ENCODE measurements at regions not wholly inside any gene's neighbourhood (a gene's known extent, or its start where the extent isn't known, plus 50 kb on each side); places are given as distances from the start of the nearest gene placed in this dataset.

GRCh38 chr5:77847814-77848290, 71.7 kb upstream of the TBCA start:
- H3K27me3 ChIP-seq, result peaks cover 0 to 60% (median 4%) of the 10 kb centered on the region in 9 donors
- no peaks in the 10 kb centered on the region for H3K36me3 ChIP-seq

GRCh38 chr5:77847129-77847460, 71.0 kb upstream of the TBCA start:
- peaks cover 0 to 23% (median 6%) of the 10 kb centered on the region in 12 donors for H3K4me1 ChIP-seq
- intact Hi-C loops (cut with DNase I), result loop anchor here in 1 of 10 donors (10.0 kb wide), 1 partner anchor 202 kb away; no protein-coding TSS in a partner anchor
- DNase-seq, result no peak
- no peak for ATAC-seq
- no peak overlapping the region for H3K27ac ChIP-seq
- H3K36me3 ChIP-seq, result no peaks in the 10 kb centered on the region
- H3K27me3 ChIP-seq, result peaks cover 0 to 56% (median 4%) of the 10 kb centered on the region in 9 donors
- no peak overlapping the region for H3K4me3 ChIP-seq
- H3K9me3 ChIP-seq, result no peaks in the 10 kb centered on the region
- whole genome bisulfite sequencing, 4 donors, result 69 to 87% (median 80%) methylated on average over 8 to 9 of the region's 9 CpGs
- TF ChIP-seq, protein P1, sequence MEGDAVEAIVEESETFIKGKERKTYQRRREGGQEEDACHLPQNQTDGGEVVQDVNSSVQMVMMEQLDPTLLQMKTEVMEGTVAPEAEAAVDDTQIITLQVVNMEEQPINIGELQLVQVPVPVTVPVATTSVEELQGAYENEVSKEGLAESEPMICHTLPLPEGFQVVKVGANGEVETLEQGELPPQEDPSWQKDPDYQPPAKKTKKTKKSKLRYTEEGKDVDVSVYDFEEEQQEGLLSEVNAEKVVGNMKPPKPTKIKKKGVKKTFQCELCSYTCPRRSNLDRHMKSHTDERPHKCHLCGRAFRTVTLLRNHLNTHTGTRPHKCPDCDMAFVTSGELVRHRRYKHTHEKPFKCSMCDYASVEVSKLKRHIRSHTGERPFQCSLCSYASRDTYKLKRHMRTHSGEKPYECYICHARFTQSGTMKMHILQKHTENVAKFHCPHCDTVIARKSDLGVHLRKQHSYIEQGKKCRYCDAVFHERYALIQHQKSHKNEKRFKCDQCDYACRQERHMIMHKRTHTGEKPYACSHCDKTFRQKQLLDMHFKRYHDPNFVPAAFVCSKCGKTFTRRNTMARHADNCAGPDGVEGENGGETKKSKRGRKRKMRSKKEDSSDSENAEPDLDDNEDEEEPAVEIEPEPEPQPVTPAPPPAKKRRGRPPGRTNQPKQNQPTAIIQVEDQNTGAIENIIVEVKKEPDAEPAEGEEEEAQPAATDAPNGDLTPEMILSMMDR (IDR thresholded peaks at IDR 0.05), result no peak
- TF ChIP-seq POLR2A (IDR thresholded peaks at IDR 0.05), result no peak

More at GRCh38 chr5:77847814-77848290, 71.7 kb upstream of the TBCA start:
- WGBS, 4 donors, result 65 to 71% (median 67%) methylated on average over 7 of the region's 7 CpGs
- H3K4me3 ChIP-seq, result no peak overlapping the region
- intact Hi-C loops (cut with DNase I), result loop anchor here in 1 of 10 donors (10.0 kb wide), 1 partner anchor 203 kb away; no protein-coding TSS in a partner anchor
- H3K9me3 ChIP-seq, result no peaks in the 10 kb centered on the region
- TF ChIP-seq, protein P1 (IDR thresholded peaks at IDR 0.05), result no peak
- no peak for TF ChIP-seq POLR2A (IDR thresholded peaks at IDR 0.05)
- no peak for ATAC-seq
- no peak overlapping the region for H3K27ac ChIP-seq
- no peak for DNase-seq
- H3K4me1 ChIP-seq, result peaks cover 0 to 31% (median 7%) of the 10 kb centered on the region in 12 donors

- H3K27me3 ChIP-seq, result peaks cover 0 to 50% (median 4%) of the 10 kb centered on the region in 9 donors
- H3K9me3 ChIP-seq, result no peaks in the 10 kb centered on the region
- peaks cover 0 to 21% (median 6%) of the 10 kb centered on the region in 12 donors for H3K4me1 ChIP-seq
- no peak for ATAC-seq
- no peak for DNase-seq
- 70 to 77% (median 72%) methylated on average over 29 of the region's 29 CpGs for WGBS, 4 donors
- H3K27ac ChIP-seq, result no peak overlapping the region
- intact Hi-C loops (cut with DNase I), result loop anchor here in 1 of 10 donors (10.0 kb wide), 1 partner anchor 202 kb away; no protein-coding TSS in a partner anchor
- no peaks in the 10 kb centered on the region for H3K36me3 ChIP-seq
- no peak overlapping the region for H3K4me3 ChIP-seq
- TF ChIP-seq POLR2A (IDR thresholded peaks at IDR 0.05), result no peak
- TF ChIP-seq, protein P1 (IDR thresholded peaks at IDR 0.05), result no peak
These were observed 70.4 kb upstream of the TBCA start for GRCh38 chr5:77846422-77847128.

GRCh38 chr5:77845324-77845646, 69.1 kb upstream of the TBCA start:
- H3K9me3 ChIP-seq, result no peaks in the 10 kb centered on the region
- 80 to 92% (median 84%) methylated on average over 5 of the region's 5 CpGs for WGBS, 4 donors
- H3K4me1 ChIP-seq, result peaks cover 0 to 15% (median 4%) of the 10 kb centered on the region in 12 donors
- peak overlapping the region in 2 of 12 donors; percentile 59 to 64 for H3K4me3 ChIP-seq
- peaks cover 0 to 39% (median 4%) of the 10 kb centered on the region in 9 donors for H3K27me3 ChIP-seq
- intact Hi-C loops (cut with DNase I), result loop anchor here in 1 of 10 donors (10.0 kb wide), 1 partner anchor 200 kb away; no protein-coding TSS in a partner anchor
- H3K36me3 ChIP-seq, result no peaks in the 10 kb centered on the region
- no peak for DNase-seq
- no peak for TF ChIP-seq POLR2A (IDR thresholded peaks at IDR 0.05)
- TF ChIP-seq, protein P1 (IDR thresholded peaks at IDR 0.05), result no peak
- ATAC-seq, result no peak
- H3K27ac ChIP-seq, result no peak overlapping the region

All from heart left ventricle (tissue), 16 donors.